ENCODE measurements at regions not wholly inside any gene's neighbourhood (a gene's known extent, or its start where the extent isn't known, plus 50 kb on each side); places are given as distances from the start of the nearest gene placed in this dataset.
"Not testable (repeated sequence)": the region's sequence is repeated elsewhere in the genome, so short reads cannot be mapped to it uniquely, and the experiment has no call there.

- in situ Hi-C loops (cut with MboI; ENCODE audit: low sequenced_read_pairs), result no loop called here
Observed at GRCh38 chr4:117014236-117014635, 71.1 kb downstream of the TRAM1L1 start.

- in situ Hi-C loops (cut with MboI; ENCODE audit: low sequenced_read_pairs), result no loop called here
Observed at GRCh38 chr4:117010671-117011070, 74.7 kb downstream of the TRAM1L1 start.

GRCh38 chr4:117001077-117001476 is 84.3 kb downstream of the TRAM1L1 start:
- in situ Hi-C loops (cut with MboI; ENCODE audit: low sequenced_read_pairs), result no loop called here

GRCh38 chr4:116982656-116983055 is 102.7 kb downstream of the TRAM1L1 start:
- in situ Hi-C loops (cut with MboI; ENCODE audit: low sequenced_read_pairs), result no loop called here

- in situ Hi-C loops (cut with MboI; ENCODE audit: low sequenced_read_pairs), result not testable (repeated sequence)
Observed at GRCh38 chr4:116980436-116980835, 104.9 kb downstream of the TRAM1L1 start.

- in situ Hi-C loops (cut with MboI; ENCODE audit: low sequenced_read_pairs), result no loop called here
Observed at GRCh38 chr4:116959045-116959444, 126.3 kb downstream of the TRAM1L1 start.

GRCh38 chr4:116953947-116954346 is 131.4 kb downstream of the TRAM1L1 start:
- in situ Hi-C loops (cut with MboI; ENCODE audit: low sequenced_read_pairs), result no loop called here

GRCh38 chr4:116952530-116953136 is 132.7 kb downstream of the TRAM1L1 start:
- in situ Hi-C loops (cut with MboI; ENCODE audit: low sequenced_read_pairs), result no loop called here

- in situ Hi-C loops (cut with MboI; ENCODE audit: low sequenced_read_pairs), result no loop called here
Observed at GRCh38 chr4:116949856-116950255, 135.5 kb downstream of the TRAM1L1 start.

GRCh38 chr4:116942315-116942714 is 143.1 kb downstream of the TRAM1L1 start:
- in situ Hi-C loops (cut with MboI; ENCODE audit: low sequenced_read_pairs), result no loop called here

- in situ Hi-C loops (cut with MboI; ENCODE audit: low sequenced_read_pairs), result no loop called here
Observed at GRCh38 chr4:116930329-116930728, 155.0 kb downstream of the TRAM1L1 start.

GRCh38 chr4:116926631-116927295 is 158.6 kb downstream of the TRAM1L1 start:
- in situ Hi-C loops (cut with MboI; ENCODE audit: low sequenced_read_pairs), result no loop called here

GRCh38 chr4:116925900-116926457 is 159.4 kb downstream of the TRAM1L1 start:
- in situ Hi-C loops (cut with MboI; ENCODE audit: low sequenced_read_pairs), result no loop called here

- in situ Hi-C loops (cut with MboI; ENCODE audit: low sequenced_read_pairs), result no loop called here
Observed at GRCh38 chr4:116923389-116923788, 162.0 kb downstream of the TRAM1L1 start.

- in situ Hi-C loops (cut with MboI; ENCODE audit: low sequenced_read_pairs), result no loop called here
Observed at GRCh38 chr4:116913451-116913850, 171.9 kb downstream of the TRAM1L1 start.

GRCh38 chr4:116906758-116907157 is 178.6 kb downstream of the TRAM1L1 start:
- in situ Hi-C loops (cut with MboI; ENCODE audit: low sequenced_read_pairs), result no loop called here

- in situ Hi-C loops (cut with MboI; ENCODE audit: low sequenced_read_pairs), result no loop called here
Observed at GRCh38 chr4:116899561-116899960, 185.8 kb downstream of the TRAM1L1 start.

GRCh38 chr4:116885579-116885978 is 199.8 kb downstream of the TRAM1L1 start:
- in situ Hi-C loops (cut with MboI; ENCODE audit: low sequenced_read_pairs), result no loop called here

- in situ Hi-C loops (cut with MboI; ENCODE audit: low sequenced_read_pairs), result no loop called here
Observed at GRCh38 chr4:116882503-116882902, 202.9 kb downstream of the TRAM1L1 start.

- in situ Hi-C loops (cut with MboI; ENCODE audit: low sequenced_read_pairs), result no loop called here
Observed at GRCh38 chr4:116881077-116881476, 204.3 kb downstream of the TRAM1L1 start.

- in situ Hi-C loops (cut with MboI; ENCODE audit: low sequenced_read_pairs), result no loop called here
Observed at GRCh38 chr4:116880625-116881024, 204.8 kb downstream of the TRAM1L1 start.

GRCh38 chr4:116878280-116878679 is 207.1 kb downstream of the TRAM1L1 start:
- in situ Hi-C loops (cut with MboI; ENCODE audit: low sequenced_read_pairs), result no loop called here
